HG03097 (cell line): ENCODE measurements at regions not wholly inside any gene's neighbourhood (a gene's known extent, or its start where the extent isn't known, plus 50 kb on each side); places are given as distances from the start of the nearest gene placed in this dataset.

Experiments
- ATAC-seq: cut with Tn5 transposase; IDR thresholded peaks from one replicate; pipeline ENCODE4 v1.9.1; 2021; ENCODE audit not compliant: unreplicated experiment, low FRiP score

GRCh38 chr17:70772761-70773160 is 603.4 kb downstream of the KCNJ2 start:
- ATAC-seq = no peak

DNA sequence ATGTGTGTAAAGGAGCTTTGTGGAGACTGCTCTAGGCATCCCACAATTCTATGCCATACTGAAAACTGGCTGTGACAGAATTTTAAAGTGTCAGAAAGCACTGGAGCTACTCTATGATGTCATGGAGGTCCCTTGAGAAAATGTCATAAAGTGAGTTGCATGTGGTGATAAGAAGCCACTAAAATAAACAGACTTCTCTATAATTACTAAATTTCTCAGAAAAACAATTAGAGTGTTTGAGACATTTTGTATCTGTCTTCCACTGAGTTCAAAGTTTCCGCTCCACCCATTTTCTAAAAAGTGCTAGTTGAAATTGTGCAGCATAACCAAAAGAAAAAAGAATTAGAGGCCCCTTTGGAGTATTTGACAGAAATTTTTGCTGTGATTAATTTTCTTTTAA is 603.9 kb downstream of the KCNJ2 start:
- ATAC-seq = no peak

GRCh38 chr17:70774339-70775117 is 605.2 kb downstream of the KCNJ2 start:
- no peak for ATAC-seq

GRCh38 chr17:70775679-70776078 is 606.3 kb downstream of the KCNJ2 start:
- no peak for ATAC-seq

GRCh38 chr17:70776441-70776840 is 607.1 kb downstream of the KCNJ2 start:
- ATAC-seq = no peak

GRCh38 chr17:70780031-70780430 is 610.7 kb downstream of the KCNJ2 start:
- no peak for ATAC-seq

GRCh38 chr17:70786081-70786480 is 616.7 kb downstream of the KCNJ2 start:
- ATAC-seq = no peak

DNA sequence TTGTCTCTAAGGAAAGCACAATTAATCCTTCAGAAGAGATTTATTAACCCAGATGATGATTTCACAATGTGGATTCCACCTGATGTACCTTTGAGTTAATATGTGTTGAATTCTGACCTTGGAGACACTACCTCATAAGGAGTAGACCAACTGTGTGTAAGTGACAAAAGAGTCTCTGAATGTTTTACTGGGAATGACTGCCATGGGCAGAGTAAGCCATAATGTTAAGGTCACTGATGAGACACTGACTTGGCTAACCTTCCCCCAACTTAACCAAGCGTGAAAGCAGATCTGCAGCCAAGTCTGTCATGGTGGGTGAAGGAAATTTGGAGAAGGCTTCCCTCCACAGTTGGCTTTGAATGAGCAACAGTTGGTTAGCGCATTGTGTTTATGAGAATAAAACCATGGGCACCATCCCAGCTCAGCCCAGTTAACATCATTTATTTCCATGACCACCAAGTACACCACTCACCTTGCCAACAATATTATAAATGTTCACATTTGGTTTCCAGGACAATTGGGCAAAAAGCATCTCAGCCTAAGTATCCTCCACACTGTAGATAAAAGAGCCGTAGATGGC is 618.5 kb downstream of the KCNJ2 start:
- ATAC-seq = no peak

DNA sequence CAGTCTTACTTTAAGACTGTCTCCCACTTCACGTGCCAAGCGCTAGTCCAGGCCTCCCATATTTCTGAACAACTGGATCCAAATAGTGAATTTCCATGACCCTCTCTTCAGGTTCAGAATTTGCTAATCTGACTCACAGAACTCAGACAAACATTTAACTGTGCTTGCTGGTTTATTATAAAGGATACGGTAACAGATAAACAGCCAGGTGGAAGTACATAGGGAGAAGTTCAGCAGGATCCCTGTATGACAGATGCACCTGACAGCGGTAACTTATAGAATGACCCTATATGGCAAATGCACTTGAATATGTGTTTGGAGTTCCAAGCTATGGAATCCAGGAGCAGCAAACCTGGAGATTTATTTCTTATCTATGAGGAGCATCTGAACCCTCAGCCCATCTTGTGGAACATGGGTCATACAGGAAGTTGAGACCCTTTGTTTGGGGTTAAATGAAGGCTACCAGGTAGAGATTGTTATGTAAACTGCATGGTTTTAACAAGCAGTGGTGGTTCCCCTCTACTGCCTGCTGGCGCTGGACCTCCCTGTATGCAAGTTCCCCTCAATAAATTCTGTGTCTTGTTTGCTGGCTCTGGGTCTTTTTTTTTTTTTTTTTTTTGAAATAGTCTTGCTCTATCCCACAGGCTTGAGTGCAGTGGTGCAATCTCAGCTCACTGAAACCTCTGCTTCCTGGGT is 622.6 kb downstream of the KCNJ2 start:
- no peak for ATAC-seq

- no peak for ATAC-seq
Observed at GRCh38 chr17:70794738-70795137, 625.4 kb downstream of the KCNJ2 start.

- ATAC-seq = no peak
Observed at GRCh38 chr17:70795620-70796019, 626.3 kb downstream of the KCNJ2 start.

DNA sequence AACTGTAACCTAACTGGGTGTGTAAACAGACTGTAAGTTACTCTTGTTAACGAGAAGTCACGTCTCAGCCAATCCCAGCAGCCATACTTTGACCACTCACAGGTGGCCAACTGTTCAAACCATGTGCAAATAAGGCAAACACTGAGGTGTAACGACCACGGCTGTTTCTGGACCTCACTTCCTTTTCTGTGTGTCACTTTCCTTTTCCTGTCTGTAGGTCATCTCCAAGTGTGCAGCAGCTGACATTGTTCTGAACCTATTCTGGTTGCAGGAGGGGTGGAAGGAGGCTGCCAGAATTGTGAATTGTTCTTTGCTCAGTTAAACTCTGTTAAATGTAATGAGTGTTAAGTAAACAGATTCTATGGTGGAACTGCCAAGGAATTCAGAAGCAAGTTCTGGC is 627.4 kb downstream of the KCNJ2 start:
- no peak for ATAC-seq

GRCh38 chr17:70797166-70797565 is 627.8 kb downstream of the KCNJ2 start:
- ATAC-seq = no peak

DNA sequence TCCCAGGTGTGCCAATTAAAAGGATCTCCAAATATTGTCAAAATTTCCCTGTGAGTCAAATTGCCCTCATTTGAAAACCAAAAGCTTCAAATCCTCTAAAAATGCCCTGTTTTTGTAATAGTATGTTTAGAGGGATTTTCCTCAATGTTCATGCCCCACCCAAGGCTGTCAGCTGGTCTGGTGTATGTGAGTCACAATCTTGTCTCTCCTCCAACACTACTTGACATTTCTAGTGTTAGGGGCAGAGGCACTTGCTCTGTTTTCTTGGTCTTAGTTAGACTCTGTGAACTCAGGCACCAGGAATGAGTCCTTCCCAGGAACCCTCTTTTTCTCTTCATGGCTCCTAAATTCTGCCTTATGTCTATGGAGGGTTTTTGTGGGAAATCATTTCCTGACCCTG is 634.8 kb downstream of the KCNJ2 start:
- ATAC-seq = no peak

DNA sequence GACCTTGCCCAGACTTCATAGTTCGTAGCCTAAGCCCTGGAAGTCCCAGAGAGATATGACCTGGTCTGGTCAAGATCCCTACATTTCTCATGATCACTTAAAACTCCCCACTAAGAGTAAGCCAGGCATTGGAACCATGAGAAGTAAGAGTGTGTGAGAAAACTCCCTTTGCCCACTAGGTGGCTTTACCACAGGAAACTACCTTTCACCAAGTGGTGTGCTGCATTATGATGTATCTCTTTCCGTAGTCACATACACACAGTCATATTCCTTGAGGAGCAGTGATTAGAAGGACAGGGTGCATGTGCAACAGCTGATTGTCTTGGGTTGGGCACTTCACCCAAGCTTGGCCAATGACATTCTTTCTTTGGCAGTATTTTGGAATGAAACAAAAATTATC is 639.3 kb downstream of the KCNJ2 start:
- ATAC-seq = no peak

- no peak for ATAC-seq
Observed at GRCh38 chr17:70810609-70811008, 641.3 kb downstream of the KCNJ2 start.

- ATAC-seq = no peak
Observed at GRCh38 chr17:70813355-70813930, 644.1 kb downstream of the KCNJ2 start.

DNA sequence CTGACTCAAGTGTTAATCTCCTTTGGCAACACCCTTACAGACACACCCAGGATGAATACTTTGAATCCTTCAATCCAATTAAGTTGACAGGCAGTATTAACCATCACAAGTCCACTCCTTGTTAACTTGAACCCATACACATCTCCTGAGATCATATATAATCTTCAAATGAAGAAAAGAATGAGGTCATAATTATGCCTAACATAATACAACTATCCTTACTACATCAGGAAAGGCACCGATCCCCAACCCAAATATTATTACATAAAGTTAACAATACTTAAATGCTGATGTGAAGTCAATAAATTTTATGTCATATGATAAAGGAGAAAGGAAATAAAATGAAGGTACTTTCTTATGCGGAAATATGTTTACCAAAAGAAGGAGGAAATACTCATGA is 649.9 kb downstream of the KCNJ2 start:
- no peak for ATAC-seq

GRCh38 chr17:70820276-70820675 is 650.9 kb downstream of the KCNJ2 start:
- ATAC-seq = no peak

GRCh38 chr17:70825321-70826125 is 656.2 kb downstream of the KCNJ2 start:
- ATAC-seq = no peak

DNA sequence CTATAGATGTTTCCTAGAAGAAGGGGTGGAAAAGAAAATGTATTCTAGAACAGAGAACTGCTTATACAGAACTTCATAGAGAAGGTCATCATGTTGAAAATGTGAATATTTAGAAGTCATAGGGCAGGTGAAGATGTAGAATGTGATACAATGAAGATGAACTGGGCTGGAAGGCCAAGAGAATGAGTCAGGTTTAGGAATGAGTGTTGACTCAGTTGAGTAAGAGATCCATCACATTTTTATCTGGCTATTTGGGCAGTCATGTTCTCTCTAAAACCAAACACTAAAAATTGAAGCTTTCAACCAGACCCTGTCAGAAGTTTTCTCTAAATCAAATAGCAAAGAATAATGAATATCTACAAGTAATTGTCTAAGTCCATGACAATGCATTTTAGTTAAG is 660.5 kb downstream of the KCNJ2 start:
- ATAC-seq = no peak
